Mammary epithelial cell (primary cell): ENCODE measurements at regions not wholly inside any gene's neighbourhood (a gene's known extent, or its start where the extent isn't known, plus 50 kb on each side); places are given as distances from the start of the nearest gene placed in this dataset.

ENCODE experiments used
- CTCF ChIP-seq, 2 donors: IDR thresholded peaks in 1 of 2; conservative IDR thresholded peaks in 1 of 2; 2 replicates each; pipeline ENCODE4 v1.5.1; 2011 to 2012; ENCODE audit warnings: inconsistent platforms in 2 of 2, low read length in 2 of 2, mild to moderate bottlenecking in 2 of 2, control low read depth in 1 of 2, low read depth in 1 of 2; ENCODE audit not compliant: insufficient read depth in 1 of 2; ENCODE audit errors: extremely low read depth in 1 of 2
- EZH2 ChIP-seq: IDR thresholded peaks from 2 replicates; pipeline ENCODE4 v1.6.1; 2012; ENCODE audit warnings: low read length, inconsistent platforms, borderline replicate concordance

GRCh38 chr13:54658771-54659170, 1630.2 kb downstream of the OLFM4 start:
- TF ChIP-seq CTCF (conservative IDR thresholded peaks at IDR 0.05 in 1 of 2, IDR thresholded peaks at IDR 0.05 in 1 of 2; ENCODE audit: extremely low read depth in 1 of 2, insufficient read depth in 1 of 2, low read depth in 1 of 2, low read length in 2 of 2) (no peak), EZH2 (no peak)
